22Rv1 (cell line): ENCODE measurements at regions not wholly inside any gene's neighbourhood (a gene's known extent, or its start where the extent isn't known, plus 50 kb on each side); places are given as distances from the start of the nearest gene placed in this dataset.
"Not testable (repeated sequence)": the region's sequence is repeated elsewhere in the genome, so short reads cannot be mapped to it uniquely, and the experiment has no call there.

Source experiments
- H3K27ac ChIP-seq: fragments of 450-650 bp; 2 replicates; pipeline ENCODE4 v1.5.1; 2017
- ZFX ChIP-seq: fragments of 450-650 bp; IDR thresholded peaks from 2 replicates; pipeline ENCODE4 v1.6.1; 2017; ENCODE audit warnings: antibody characterized with exemption, borderline replicate concordance
- TF ChIP-seq, protein P1 (sequence below): fragments of 450-650 bp; IDR thresholded peaks from 2 replicates; pipeline ENCODE4 v1.5.1; 2017; ENCODE audit warnings: mild to moderate bottlenecking

DNA sequence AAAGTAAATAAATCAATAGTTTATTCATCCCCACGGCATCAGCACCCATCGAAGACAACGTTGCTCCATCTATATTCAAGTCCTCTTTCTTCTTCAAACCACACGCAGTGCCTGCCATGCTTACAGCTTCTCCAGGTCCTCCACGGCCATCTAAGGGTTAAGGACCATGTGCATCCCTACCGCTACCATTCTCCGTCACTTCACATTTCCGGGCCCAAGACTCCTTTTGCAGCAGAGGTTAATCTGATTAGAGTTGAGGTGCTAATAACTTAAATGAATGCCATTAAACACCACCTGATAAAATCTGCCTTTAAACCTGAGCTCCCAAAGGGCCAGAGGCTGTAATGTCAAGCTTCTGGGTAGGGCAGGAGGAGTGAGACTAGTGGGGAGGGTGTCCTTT lies 79.7 kb upstream of the CCND2 start:
- no peak for TF ChIP-seq ZFX
- TF ChIP-seq, protein P1, sequence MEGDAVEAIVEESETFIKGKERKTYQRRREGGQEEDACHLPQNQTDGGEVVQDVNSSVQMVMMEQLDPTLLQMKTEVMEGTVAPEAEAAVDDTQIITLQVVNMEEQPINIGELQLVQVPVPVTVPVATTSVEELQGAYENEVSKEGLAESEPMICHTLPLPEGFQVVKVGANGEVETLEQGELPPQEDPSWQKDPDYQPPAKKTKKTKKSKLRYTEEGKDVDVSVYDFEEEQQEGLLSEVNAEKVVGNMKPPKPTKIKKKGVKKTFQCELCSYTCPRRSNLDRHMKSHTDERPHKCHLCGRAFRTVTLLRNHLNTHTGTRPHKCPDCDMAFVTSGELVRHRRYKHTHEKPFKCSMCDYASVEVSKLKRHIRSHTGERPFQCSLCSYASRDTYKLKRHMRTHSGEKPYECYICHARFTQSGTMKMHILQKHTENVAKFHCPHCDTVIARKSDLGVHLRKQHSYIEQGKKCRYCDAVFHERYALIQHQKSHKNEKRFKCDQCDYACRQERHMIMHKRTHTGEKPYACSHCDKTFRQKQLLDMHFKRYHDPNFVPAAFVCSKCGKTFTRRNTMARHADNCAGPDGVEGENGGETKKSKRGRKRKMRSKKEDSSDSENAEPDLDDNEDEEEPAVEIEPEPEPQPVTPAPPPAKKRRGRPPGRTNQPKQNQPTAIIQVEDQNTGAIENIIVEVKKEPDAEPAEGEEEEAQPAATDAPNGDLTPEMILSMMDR, result no peak
- H3K27ac ChIP-seq, result no peak overlapping the region

DNA sequence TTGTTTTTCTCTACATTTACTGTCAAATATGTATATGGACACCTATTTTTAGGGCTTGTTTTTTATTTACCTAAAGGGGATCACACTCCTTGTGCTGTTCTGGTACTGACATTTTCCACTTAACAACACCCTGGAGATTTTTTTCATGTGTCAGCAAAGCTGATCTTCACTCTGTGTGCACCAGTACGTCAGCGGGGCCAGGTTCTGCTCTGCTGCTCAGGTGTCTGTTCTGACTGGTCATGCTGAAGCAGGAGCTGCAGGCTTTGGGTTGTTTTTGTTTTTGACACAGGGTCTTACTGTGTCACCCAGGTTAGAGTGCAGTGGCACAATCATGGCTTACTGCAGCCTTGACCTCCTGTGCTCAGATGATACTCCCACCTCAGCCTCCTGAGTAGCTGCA lies 81.9 kb upstream of the CCND2 start:
- TF ChIP-seq, protein P1, result no peak
- no peak for TF ChIP-seq ZFX
- H3K27ac ChIP-seq, result no peak overlapping the region

DNA sequence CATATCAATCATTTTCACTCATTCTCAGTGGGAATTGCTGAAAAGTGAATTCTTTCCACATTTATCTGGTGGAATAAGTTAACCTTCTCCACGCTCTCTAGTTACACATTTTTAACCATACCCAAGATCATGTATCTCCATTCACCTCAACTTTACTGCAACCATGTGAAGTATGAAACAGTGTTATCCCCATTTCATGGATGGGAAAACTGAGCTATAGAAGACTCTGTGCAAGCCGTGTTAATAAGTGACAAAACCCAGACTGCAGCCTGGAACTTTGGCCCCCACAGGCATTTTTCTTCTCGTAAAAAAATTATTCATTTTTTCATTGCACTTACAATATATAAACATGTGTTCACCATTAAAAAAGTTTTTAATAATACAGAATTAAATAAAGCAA lies 82.4 kb upstream of the CCND2 start:
- no peak overlapping the region for H3K27ac ChIP-seq
- TF ChIP-seq, protein P1, result no peak
- no peak for TF ChIP-seq ZFX

DNA sequence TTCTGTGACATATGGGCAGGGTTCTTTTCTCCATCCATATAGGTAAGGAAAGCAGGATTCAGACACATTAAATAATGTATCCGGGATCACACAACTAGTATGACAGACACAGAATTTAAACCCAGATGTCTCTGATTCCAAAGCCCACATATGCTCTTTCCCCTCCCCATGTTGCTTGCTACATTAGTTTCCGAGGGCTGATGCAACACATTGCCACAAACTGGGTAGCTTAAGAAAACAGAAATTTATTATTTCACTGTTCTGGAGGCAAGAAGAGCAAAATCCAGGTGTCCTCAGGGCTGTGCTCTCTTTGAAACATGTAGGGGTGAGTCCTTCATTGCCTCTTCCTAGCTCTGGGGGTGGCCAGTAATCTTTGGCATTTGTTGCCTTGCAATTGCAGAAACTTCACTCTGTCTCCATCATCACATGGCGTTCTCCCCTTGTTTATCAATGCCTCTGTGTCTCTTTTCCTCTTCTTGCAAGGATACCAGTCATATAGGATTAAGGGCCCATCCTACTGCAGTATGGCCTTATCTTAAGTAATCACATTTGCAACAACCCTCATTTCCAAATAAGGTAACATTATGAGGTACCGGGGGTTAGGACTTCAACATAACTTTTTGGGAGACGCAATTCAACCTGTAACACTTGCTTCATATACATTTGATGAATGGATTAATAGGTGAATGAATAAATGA lies 83.0 kb upstream of the CCND2 start:
- H3K27ac ChIP-seq, result no peak overlapping the region
- no peak for TF ChIP-seq ZFX

DNA sequence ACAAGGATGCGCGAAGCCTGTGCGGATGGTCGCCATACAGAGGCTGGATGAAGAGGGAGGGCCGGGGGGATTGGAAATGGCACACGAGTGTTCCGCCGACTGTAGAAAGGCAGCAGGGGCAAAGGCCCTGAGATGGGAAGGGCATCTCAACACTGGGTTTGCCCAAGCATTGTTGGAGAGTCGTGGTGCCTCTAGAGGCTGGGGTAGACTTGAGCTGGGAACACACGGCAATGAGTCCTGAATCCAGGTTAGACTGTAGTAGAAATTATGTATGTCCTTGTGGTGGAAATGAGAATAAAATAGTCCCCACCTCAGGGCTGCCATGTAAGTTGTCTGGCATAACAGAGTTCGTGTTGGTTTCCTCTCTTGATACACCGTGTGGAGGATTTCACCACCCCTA lies 83.8 kb upstream of the CCND2 start:
- TF ChIP-seq ZFX, result no peak
- TF ChIP-seq, protein P1, result no peak
- no peak overlapping the region for H3K27ac ChIP-seq

DNA sequence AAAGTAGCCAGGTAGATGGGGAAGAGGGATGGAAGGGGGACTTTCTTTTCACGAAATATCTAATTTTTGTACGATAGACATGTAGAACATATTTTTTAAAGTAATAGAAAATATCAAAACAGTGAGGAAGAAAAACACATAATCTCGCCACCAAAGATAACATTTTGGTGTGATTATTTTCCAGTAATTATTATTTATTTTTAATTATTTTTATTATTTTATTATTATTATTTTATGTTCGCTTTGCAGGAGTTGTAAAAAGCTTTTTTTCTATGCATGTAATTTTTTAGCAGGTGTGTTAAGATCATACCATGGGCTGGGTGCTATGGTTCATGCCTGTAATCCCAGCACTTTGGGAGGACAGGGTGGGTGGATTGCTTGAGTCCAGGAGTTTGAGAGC lies 85.6 kb upstream of the CCND2 start:
- no peak for TF ChIP-seq ZFX
- TF ChIP-seq, protein P1, result no peak
- H3K27ac ChIP-seq, result no peak overlapping the region

DNA sequence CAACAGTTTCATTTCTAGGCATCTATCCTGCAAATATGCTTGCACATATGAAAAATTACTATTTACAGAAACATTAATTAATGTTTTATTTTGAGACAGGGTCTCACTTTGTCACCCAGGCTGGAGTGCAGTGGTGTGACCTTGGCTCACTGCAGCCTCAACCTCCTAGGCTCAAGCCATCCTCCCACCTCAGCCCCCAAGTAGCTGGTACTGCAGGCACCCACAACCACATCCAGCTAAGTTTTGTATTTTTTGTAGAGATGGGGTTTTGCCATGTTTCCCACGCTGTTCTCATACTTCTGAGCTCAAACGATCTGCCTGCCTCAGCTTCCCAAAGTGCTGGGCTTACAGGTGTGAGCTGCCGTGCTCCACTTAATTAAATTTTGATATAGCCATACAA lies 86.2 kb upstream of the CCND2 start:
- not testable (repeated sequence) for H3K27ac ChIP-seq

DNA sequence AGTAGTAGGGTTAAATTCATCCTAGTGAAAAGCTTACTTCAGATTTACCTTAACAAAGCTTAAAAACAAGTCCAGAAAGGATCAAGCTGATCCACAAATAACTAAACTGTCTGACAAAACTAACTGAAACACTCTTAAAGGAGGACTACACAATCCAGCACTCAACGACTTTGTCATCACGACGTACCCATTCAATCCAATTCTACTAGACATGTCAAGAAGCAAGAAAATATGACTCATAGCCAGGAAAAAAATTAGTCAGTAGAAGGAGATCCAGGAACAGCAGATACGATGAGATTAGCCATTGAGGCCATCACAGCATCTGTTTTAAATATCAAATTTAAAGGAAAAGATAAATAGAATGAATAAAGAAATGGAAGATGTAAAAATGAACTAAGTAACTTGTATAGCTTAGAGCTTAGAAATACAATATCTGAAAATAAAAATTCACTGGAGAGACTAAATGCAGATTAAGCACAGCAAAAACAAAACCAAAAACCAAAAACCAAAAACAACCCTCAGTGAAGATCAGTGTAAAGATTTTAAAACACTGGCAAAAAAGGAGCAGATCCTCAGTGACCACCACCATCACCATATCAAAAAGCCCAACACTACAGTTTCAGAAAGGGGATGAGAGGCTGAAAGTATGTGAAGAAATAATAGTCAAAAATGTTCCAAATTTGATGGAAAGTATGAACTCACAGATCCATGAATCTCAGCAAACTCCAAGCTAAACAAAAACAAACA lies 95.0 kb upstream of the CCND2 start:
- no peak overlapping the region for H3K27ac ChIP-seq
- TF ChIP-seq ZFX, result no peak
- TF ChIP-seq, protein P1, result no peak
